HCT116 (cell line): ENCODE measurements at regions not wholly inside any gene's neighbourhood (a gene's known extent, or its start where the extent isn't known, plus 50 kb on each side); places are given as distances from the start of the nearest gene placed in this dataset.

Experiments
- ATAC-seq: fragments of 200-7000 bp; cut with Tn5 transposase; 2 replicates; pipeline ENCODE4 v1.9.1; 2020; ENCODE audit warnings: mild to moderate bottlenecking, moderate library complexity
- BruUV-seq: library from RNA; stranded (reverse); fragments of 400-500 nt; replicated peaks from 2 replicates; lab custom pipeline; 2021; lab: Mats Ljungman, UMichigan
- CTCF ChIA-PET: fragments of 300-600 bp; sonication (Branson Sonifier 250); formaldehyde crosslinking; loops from one replicate; lab custom pipeline; 2021; ENCODE audit warnings: antibody characterized with exemption; lab: Charles Lee
- POLR2A ChIA-PET: fragments of 300-600, 350-600 bp; sonication (Branson Sonifier 250); formaldehyde crosslinking; loops from one replicate; lab custom pipeline; 2021; ENCODE audit warnings: antibody characterized with exemption; lab: Charles Lee
- RAD21 ChIA-PET, 2 experiments: fragments of 300-600 bp; sonication (Branson Sonifier 250); formaldehyde crosslinking; loops; one replicate each; lab custom pipeline; 2023; ENCODE audit warnings: low total read pairs in 2 of 2; ENCODE audit not compliant: uncharacterized antibody in 2 of 2, unreplicated experiment in 2 of 2, low non-redundant PET in 1 of 2; lab: Charles Lee
- DNase-seq: peaks from one replicate; pipeline ENCODE4 v3.0.0-alpha.2; 2010; ENCODE audit warnings: low read depth, low spot score
- H2AFZ ChIP-seq: fragments of 200-600 bp; shearing (Covaris generic), sonication (generic); 2 replicates; pipeline ENCODE4 v1.6.1; 2017; ENCODE audit warnings: low read depth, mixed run types, mixed read lengths, antibody characterized with exemption, low read length; ENCODE audit not compliant: poor library complexity, severe bottlenecking
- H3K27ac ChIP-seq: 2 replicates; pipeline ENCODE4 v1.5.1; 2012; ENCODE audit warnings: low read depth, low read length
- H3K27me3 ChIP-seq: fragments of 200-600 bp; sonication (generic); 2 replicates; pipeline ENCODE4 v1.6.1; 2016; ENCODE audit warnings: mixed run types, low read length, mixed read lengths; ENCODE audit not compliant: insufficient read depth
- H3K36me3 ChIP-seq, 2 experiments: fragments of 200-500 bp in 1 of 2; fragments of 200-600 bp in 1 of 2; sonication (Bioruptor generic) in 1 of 2; sonication (generic) in 1 of 2; 2 replicates each; pipeline versions ENCODE4 v1.5.1 to v1.6.1; 2014 to 2016; ENCODE audit warnings: low read length in 2 of 2, inconsistent platforms in 1 of 2, mixed read lengths in 1 of 2, mixed run types in 1 of 2; ENCODE audit not compliant: insufficient read depth in 2 of 2, control insufficient read depth in 1 of 2
- H3K4me1 ChIP-seq, 2 experiments: fragments of 200-600 bp in 1 of 2; sonication (generic) in 1 of 2; 2 replicates each; pipeline versions ENCODE4 v1.5.1 to v1.6.1; 2012 to 2017; ENCODE audit warnings: low read length in 2 of 2, inconsistent platforms in 1 of 2, mild to moderate bottlenecking in 1 of 2, mixed read lengths in 1 of 2, mixed run types in 1 of 2, moderate library complexity in 1 of 2; ENCODE audit not compliant: insufficient read depth in 2 of 2, control insufficient read depth in 1 of 2
- H3K4me2 ChIP-seq: fragments of 200-600 bp; sonication (generic); 2 replicates; pipeline ENCODE4 v1.6.1; 2017; ENCODE audit warnings: mixed run types, low read length, mixed read lengths
- H3K4me3 ChIP-seq, 2 experiments: fragments of 200-600 bp in 1 of 2; sonication (generic) in 1 of 2; replicated peaks in 1 of 2; 2 replicates each; pipeline ENCODE4 v1.5.1; 2011 to 2016; ENCODE audit warnings: low read length in 2 of 2, control low read depth in 1 of 2, low read depth in 1 of 2, mild to moderate bottlenecking in 1 of 2, mixed read lengths in 1 of 2, mixed run types in 1 of 2
- H3K79me2 ChIP-seq: fragments of 200-600 bp; sonication (generic); 2 replicates; pipeline ENCODE4 v1.6.1; 2017; ENCODE audit warnings: mild to moderate bottlenecking, mixed run types, low read length, moderate library complexity, mixed read lengths; ENCODE audit not compliant: insufficient read depth
- H3K9ac ChIP-seq: fragments of 200-600 bp; sonication (generic); 2 replicates; pipeline ENCODE4 v1.6.1; 2016; ENCODE audit warnings: low read length, mixed read lengths
- H3K9me2 ChIP-seq: fragments of 200-600 bp; sonication (generic), shearing (Covaris generic); 2 replicates; pipeline ENCODE4 v1.6.1; 2017; ENCODE audit warnings: mixed run types, mild to moderate bottlenecking, moderate library complexity; ENCODE audit not compliant: insufficient read depth
- H3K9me3 ChIP-seq, 2 experiments: fragments of 200-500 bp in 1 of 2; fragments of 200-600 bp in 1 of 2; sonication (Bioruptor generic) in 1 of 2; sonication (generic) in 1 of 2; 2 replicates each; pipeline ENCODE4 v1.6.1; 2014 to 2017; ENCODE audit warnings: low read length in 2 of 2, mixed read lengths in 2 of 2, inconsistent platforms in 1 of 2, low read depth in 1 of 2, mild to moderate bottlenecking in 1 of 2, mixed run types in 1 of 2, moderate library complexity in 1 of 2; ENCODE audit not compliant: control insufficient read depth in 1 of 2, insufficient read depth in 1 of 2
- H4K20me1 ChIP-seq: fragments of 200-600 bp; sonication (generic), shearing (Covaris generic); 2 replicates; pipeline ENCODE4 v1.6.1; 2017; ENCODE audit warnings: mixed run types, mild to moderate bottlenecking, moderate library complexity; ENCODE audit not compliant: insufficient read depth
- EGR1 ChIP-seq: IDR thresholded peaks from 2 replicates; pipeline ENCODE4 v1.6.1; 2012; ENCODE audit warnings: low read depth
- EZH2 ChIP-seq: fragments of 200-600 bp; sonication (generic); IDR thresholded peaks from 2 replicates; pipeline ENCODE4 v1.6.1; 2017; ENCODE audit warnings: antibody characterized with exemption, mixed run types
- EZH2phosphoT487 ChIP-seq: fragments of 200-600 bp; IDR thresholded peaks from 2 replicates; pipeline ENCODE4 v1.6.1; 2018; ENCODE audit warnings: antibody characterized with exemption, borderline replicate concordance
- FOSL1 ChIP-seq: IDR thresholded peaks from 2 replicates; pipeline ENCODE4 v1.6.1; 2012; ENCODE audit warnings: low read depth
- JUND ChIP-seq: IDR thresholded peaks from 2 replicates; pipeline ENCODE4 v1.6.1; 2012
- POLR2A ChIP-seq: IDR thresholded peaks from 2 replicates; pipeline ENCODE4 v1.7.0; 2011; ENCODE audit warnings: borderline replicate concordance; ENCODE audit not compliant: insufficient read depth, insufficient read length; ENCODE audit errors: extremely low read depth
- RAD21 ChIP-seq: IDR thresholded peaks from 2 replicates; pipeline ENCODE4 v1.6.1; 2012; ENCODE audit warnings: low read depth, mild to moderate bottlenecking
- SIN3A ChIP-seq: IDR thresholded peaks from 2 replicates; pipeline ENCODE4 v1.6.1; 2012; ENCODE audit warnings: low read depth
- SP1 ChIP-seq: IDR thresholded peaks from 2 replicates; pipeline ENCODE4 v1.6.1; 2012; ENCODE audit warnings: low read depth
- SRF ChIP-seq: IDR thresholded peaks from 2 replicates; pipeline ENCODE4 v1.6.1; 2012; ENCODE audit warnings: low read depth
- TCF7L2 ChIP-seq: IDR thresholded peaks from 2 replicates; pipeline ENCODE4 v1.7.0; 2011; ENCODE audit warnings: borderline replicate concordance, inconsistent platforms; ENCODE audit not compliant: insufficient read depth, insufficient read length; ENCODE audit errors: extremely low read depth
- YY1 ChIP-seq: IDR thresholded peaks from 2 replicates; pipeline ENCODE4 v1.6.1; 2011; ENCODE audit warnings: low read length, low read depth, moderate library complexity, mild to moderate bottlenecking; ENCODE audit not compliant: insufficient replicate concordance; ENCODE audit errors: extremely low read depth
- ZBTB33 ChIP-seq: IDR thresholded peaks from 2 replicates; pipeline ENCODE4 v1.6.1; 2011; ENCODE audit warnings: mild to moderate bottlenecking, low read length, moderate library complexity; ENCODE audit not compliant: insufficient replicate concordance; ENCODE audit errors: extremely low read depth
- intact Hi-C: fragments of 100-400 bp; cut with micrococcal nuclease; formaldehyde crosslinking; loops from 2 replicates; pipeline ENCODE4 v1.10.0; 2022

DNA sequence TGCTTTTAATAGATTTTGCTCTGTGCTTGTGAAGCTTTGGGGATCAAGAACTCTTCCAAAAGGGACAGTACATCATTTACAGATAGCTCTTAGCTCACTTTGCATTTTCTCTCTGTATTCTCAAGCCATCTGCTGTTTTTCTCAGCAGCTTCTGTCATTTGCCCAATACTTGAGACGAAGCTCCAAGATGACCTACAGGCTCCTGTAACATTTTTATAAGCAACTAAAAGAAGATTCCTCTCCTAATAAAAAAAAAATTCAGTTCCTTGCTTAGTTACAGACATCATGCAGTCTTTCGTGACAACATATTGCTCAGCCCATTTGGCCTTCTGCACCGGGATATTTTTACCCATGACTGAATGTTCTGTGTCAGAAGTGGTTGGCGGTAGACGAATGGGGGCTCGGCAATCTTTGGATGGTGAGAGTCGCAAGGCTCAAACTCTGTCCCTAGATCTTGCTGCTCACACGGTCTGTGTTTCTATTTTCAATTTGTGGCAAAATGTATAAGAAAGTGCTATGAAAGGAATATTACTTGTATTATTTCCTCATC, 215.6 kb downstream of the FSCB start:
- H3K4me2 ChIP-seq: no peak overlapping the region
- ATAC-seq: no peak
- POLR2A ChIA-PET: no interaction called here

More for the DNA sequence above, 215.6 kb downstream of the FSCB start:
- intact Hi-C loops: no loop called here
- Histone ChIP-seq H3K27me3 (no peaks in the 10 kb centered on the region), H2AFZ (no peak overlapping the region), H3K27ac (no peak overlapping the region), H3K36me3 (no peaks in the 10 kb centered on the region), H3K9me2 (no peaks in the 10 kb centered on the region), H3K9me3 (no peaks in the 10 kb centered on the region; a peak in 1 of 4 replicates), H3K4me3 (no peak overlapping the region), H3K4me1 (no peaks in the 10 kb centered on the region), H3K9ac (no peak overlapping the region), H4K20me1 (no peaks in the 10 kb centered on the region), H3K79me2 (no peaks in the 10 kb centered on the region)
- ChIA-PET CTCF (no interaction called here), RAD21 (no interaction called here)
- DNase-seq: no peak
- TF ChIP-seq EZH2 (no peak), SIN3A (no peak), ZBTB33 (no peak), TCF7L2 (no peak), RAD21 (no peak), EGR1 (no peak), POLR2A (no peak), FOSL1 (no peak), EZH2phosphoT487 (no peak), JUND (no peak), SRF (no peak), SP1 (no peak), YY1 (no peak)
- BruUV-seq: no TSS peak
